ENCODE measurements at regions not wholly inside any gene's neighbourhood (a gene's known extent, or its start where the extent isn't known, plus 50 kb on each side); places are given as distances from the start of the nearest gene placed in this dataset.
"Not testable (repeated sequence)": the region's sequence is repeated elsewhere in the genome, so short reads cannot be mapped to it uniquely, and the experiment has no call there.

GRCh38 chrX:115968436-115969252 lies 201.9 kb upstream of the AGTR2 start:
- DNase-seq: peak; percentile 14 to 70 (median 30)

GRCh38 chrX:115970718-115971117 lies 199.8 kb upstream of the AGTR2 start:
- DNase-seq: no peak

GRCh38 chrX:115972717-115973116 lies 197.8 kb upstream of the AGTR2 start:
- no peak for DNase-seq

GRCh38 chrX:115978068-115978467 lies 192.5 kb upstream of the AGTR2 start:
- DNase-seq: no peak

GRCh38 chrX:115983148-115983547 lies 187.4 kb upstream of the AGTR2 start:
- not testable (repeated sequence) for DNase-seq

GRCh38 chrX:115987464-115987863 lies 183.1 kb upstream of the AGTR2 start:
- DNase-seq: not testable (repeated sequence)

GRCh38 chrX:115988825-115989224 lies 181.7 kb upstream of the AGTR2 start:
- peak in 2 of 3 donors; percentile 33 to 47 for DNase-seq

GRCh38 chrX:115989686-115990085 lies 180.9 kb upstream of the AGTR2 start:
- DNase-seq: no peak

- DNase-seq: no peak
These were observed 161.2 kb upstream of the AGTR2 start for GRCh38 chrX:116009346-116009745.

GRCh38 chrX:116009861-116010710 lies 160.5 kb upstream of the AGTR2 start:
- peak; percentile 64 to 88 (median 78) for DNase-seq

- DNase-seq: no peak
These were observed 159.6 kb upstream of the AGTR2 start for GRCh38 chrX:116010939-116011338.

GRCh38 chrX:116031331-116031730 lies 139.2 kb upstream of the AGTR2 start:
- DNase-seq: no peak

All from muscle of back (tissue), 3 donors.